Bronchial epithelial cell (primary cell): ENCODE measurements at regions not wholly inside any gene's neighbourhood (a gene's known extent, or its start where the extent isn't known, plus 50 kb on each side); places are given as distances from the start of the nearest gene placed in this dataset.

Experiments used
- DNase-seq: peaks from one replicate; pipeline ENCODE4 v3.0.0-alpha.2; 2010; ENCODE audit warnings: low read depth
- FAIRE-seq: peaks from 2 replicates; lab custom pipeline; 2011; peaks lifted over from hg19 to GRCh38; lab: Jason Lieb, UNC
- H3K27me3 ChIP-seq: 2 replicates; pipeline ENCODE4 v1.5.1; 2011; ENCODE audit warnings: low read length; ENCODE audit not compliant: control insufficient read depth, insufficient read depth
- H3K36me3 ChIP-seq: 2 replicates; pipeline ENCODE4 v1.5.1; 2011; ENCODE audit warnings: low read length; ENCODE audit not compliant: control insufficient read depth, insufficient read depth
- H3K4me3 ChIP-seq: 2 replicates; pipeline ENCODE4 v1.5.1; 2011; ENCODE audit warnings: mild to moderate bottlenecking, low read depth, low read length, control low read depth
- TF ChIP-seq, protein P1 (sequence below): IDR thresholded peaks from 2 replicates; pipeline ENCODE4 v1.5.1; 2011; ENCODE audit warnings: mild to moderate bottlenecking, moderate library complexity, low read length, control low read depth, inconsistent platforms; ENCODE audit not compliant: insufficient read depth, severe bottlenecking

DNA sequence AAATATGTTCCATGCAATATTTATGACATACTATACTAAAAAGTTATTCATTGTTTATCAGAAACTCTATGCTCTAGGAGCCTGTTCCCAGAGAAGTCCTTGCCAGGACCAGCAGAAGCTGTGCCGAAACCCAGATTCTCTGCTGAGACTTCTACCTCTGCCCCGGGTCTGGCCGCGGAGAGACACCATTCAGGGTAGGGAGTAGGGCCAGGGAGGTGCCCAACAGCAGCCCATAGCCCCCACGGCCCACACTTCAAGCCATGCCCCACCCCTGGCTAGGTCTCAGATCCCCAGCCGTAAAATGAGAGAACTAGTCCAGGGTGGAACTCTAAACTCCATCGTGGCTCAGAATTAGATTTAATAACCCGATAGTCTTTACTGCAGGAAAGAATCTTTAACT, 102.9 kb downstream of the ZFP36L2 start:
- Histone ChIP-seq H3K27me3 (no peaks in the 10 kb centered on the region), H3K4me3 (no peak overlapping the region), H3K36me3 (no peaks in the 10 kb centered on the region)
- TF ChIP-seq, protein P1, sequence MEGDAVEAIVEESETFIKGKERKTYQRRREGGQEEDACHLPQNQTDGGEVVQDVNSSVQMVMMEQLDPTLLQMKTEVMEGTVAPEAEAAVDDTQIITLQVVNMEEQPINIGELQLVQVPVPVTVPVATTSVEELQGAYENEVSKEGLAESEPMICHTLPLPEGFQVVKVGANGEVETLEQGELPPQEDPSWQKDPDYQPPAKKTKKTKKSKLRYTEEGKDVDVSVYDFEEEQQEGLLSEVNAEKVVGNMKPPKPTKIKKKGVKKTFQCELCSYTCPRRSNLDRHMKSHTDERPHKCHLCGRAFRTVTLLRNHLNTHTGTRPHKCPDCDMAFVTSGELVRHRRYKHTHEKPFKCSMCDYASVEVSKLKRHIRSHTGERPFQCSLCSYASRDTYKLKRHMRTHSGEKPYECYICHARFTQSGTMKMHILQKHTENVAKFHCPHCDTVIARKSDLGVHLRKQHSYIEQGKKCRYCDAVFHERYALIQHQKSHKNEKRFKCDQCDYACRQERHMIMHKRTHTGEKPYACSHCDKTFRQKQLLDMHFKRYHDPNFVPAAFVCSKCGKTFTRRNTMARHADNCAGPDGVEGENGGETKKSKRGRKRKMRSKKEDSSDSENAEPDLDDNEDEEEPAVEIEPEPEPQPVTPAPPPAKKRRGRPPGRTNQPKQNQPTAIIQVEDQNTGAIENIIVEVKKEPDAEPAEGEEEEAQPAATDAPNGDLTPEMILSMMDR, result no peak
- DNase-seq (no peak), FAIRE-seq (no peak)

DNA sequence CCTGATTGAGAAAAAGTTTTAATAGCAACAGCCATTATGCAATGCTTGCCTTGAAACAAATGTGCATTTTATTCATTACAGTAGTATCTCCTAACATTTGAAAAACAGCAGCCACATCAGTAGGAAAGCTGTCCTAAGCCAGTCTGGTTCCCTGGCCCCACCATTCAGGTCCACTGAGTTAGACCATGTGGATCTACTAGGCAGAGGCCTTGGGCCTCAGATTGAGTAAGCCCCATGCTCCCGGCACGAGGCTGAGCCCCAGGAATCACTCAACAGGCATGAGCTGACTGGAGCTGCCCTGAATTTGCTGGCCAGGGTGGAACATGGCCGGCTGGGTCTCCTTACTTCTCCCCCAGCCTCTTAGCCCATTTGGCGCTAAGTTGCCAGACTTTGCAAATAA, 103.4 kb downstream of the ZFP36L2 start:
- FAIRE-seq, result no peak
- TF ChIP-seq, protein P1, result no peak
- DNase-seq, result no peak
- Histone ChIP-seq H3K36me3 (no peaks in the 10 kb centered on the region), H3K27me3 (no peaks in the 10 kb centered on the region), H3K4me3 (no peak overlapping the region)

GRCh38 chr2:43121580-43122314, 104.7 kb downstream of the ZFP36L2 start:
- TF ChIP-seq, protein P1, result no peak
- no peak for FAIRE-seq

GRCh38 chr2:43119303-43119702, 107.1 kb downstream of the ZFP36L2 start:
- TF ChIP-seq, protein P1, result no peak
- FAIRE-seq, result no peak
- Histone ChIP-seq H3K36me3 (no peaks in the 10 kb centered on the region), H3K4me3 (no peak overlapping the region), H3K27me3 (no peaks in the 10 kb centered on the region)
- DNase-seq, result no peak

More at GRCh38 chr2:43121580-43122314, 104.7 kb downstream of the ZFP36L2 start:
- H3K4me3 ChIP-seq, result no peak overlapping the region
- H3K27me3 ChIP-seq, result no peaks in the 10 kb centered on the region
- DNase-seq, result no peak
- H3K36me3 ChIP-seq, result no peaks in the 10 kb centered on the region

- H3K36me3 ChIP-seq, result no peaks in the 10 kb centered on the region
- FAIRE-seq (no peak), DNase-seq (no peak)
- TF ChIP-seq, protein P1, result no peak
- no peak overlapping the region for H3K4me3 ChIP-seq
- no peaks in the 10 kb centered on the region for H3K27me3 ChIP-seq
Measured at GRCh38 chr2:43117521-43118143, 108.8 kb downstream of the ZFP36L2 start.
